Sigmoid colon (tissue), 6 donors: ENCODE measurements at regions not wholly inside any gene's neighbourhood (a gene's known extent, or its start where the extent isn't known, plus 50 kb on each side); places are given as distances from the start of the nearest gene placed in this dataset.

Experiments used
- DNase-seq: peaks from one replicate; pipeline ENCODE4 v3.0.0-alpha.2; 2019
- H3K27ac ChIP-seq, 4 donors: fragments of 200-600 bp; sonication (generic); one replicate each; pipeline ENCODE4 v1.5.1; 2016 to 2019; ENCODE audit warnings: mild to moderate bottlenecking in 1 of 4
- H3K27me3 ChIP-seq, 3 donors: fragments of 200-600 bp; sonication (generic); one replicate each; pipeline ENCODE4 v1.5.1; 2019; ENCODE audit warnings: mild to moderate bottlenecking in 1 of 3
- H3K36me3 ChIP-seq, 4 donors: fragments of 200-600 bp; sonication (generic); one replicate each; pipeline ENCODE4 v1.5.1; 2016 to 2019
- H3K4me1 ChIP-seq, 4 donors: fragments of 200-600 bp; sonication (generic); one replicate each; pipeline ENCODE4 v1.5.1; 2017 to 2019
- H3K4me3 ChIP-seq, 4 donors: fragments of 200-600 bp; sonication (generic); one replicate each; pipeline ENCODE4 v1.5.1; 2017 to 2019; ENCODE audit warnings: mild to moderate bottlenecking in 2 of 4, moderate library complexity in 1 of 4
- H3K9me3 ChIP-seq, 4 donors: fragments of 200-600 bp in 3 of 4; sonication (generic) in 3 of 4; one replicate each; pipeline versions ENCODE4 v1.5.1 to v1.6.1; 2013 to 2019
- CTCF ChIP-seq, 4 experiments: fragments of 450-650 bp in 3 of 4; fragments of 200-600 bp in 1 of 4; IDR thresholded peaks; one replicate each; pipeline ENCODE4 v1.5.1; 2016 to 2019; ENCODE audit warnings: antibody characterized with exemption in 4 of 4, mild to moderate bottlenecking in 3 of 4, moderate library complexity in 2 of 4
- EP300 ChIP-seq, 4 donors: sonication (generic); formaldehyde crosslinking; IDR thresholded peaks; one replicate each; pipeline ENCODE4 v1.6.1; 2017; ENCODE audit warnings: antibody characterized with exemption in 4 of 4
- POLR2A ChIP-seq, 2 donors: fragments of 450-650 bp; IDR thresholded peaks; one replicate each; pipeline ENCODE4 v1.6.1; 2016; ENCODE audit warnings: antibody characterized with exemption in 2 of 2, mild to moderate bottlenecking in 2 of 2, moderate library complexity in 2 of 2
- POLR2AphosphoS5 ChIP-seq, 4 donors: sonication (generic); formaldehyde crosslinking; IDR thresholded peaks; one replicate each; pipeline ENCODE4 v1.6.1; 2017; ENCODE audit warnings: antibody characterized with exemption in 4 of 4
- WGBS, 2 donors: extraction: QIAGEN DNeasy Blood & Tissue Kit; methylation state at CpG; one replicate each; pipeline ENCODE4 v1.1.7; 2013; 5-methylcytosine and 5-hydroxymethylcytosine counted together
- intact Hi-C: fragments of 100-400 bp; cut with DNase I; formaldehyde crosslinking; loops from one replicate; pipeline ENCODE4 v1.15.1; 2023
- donor health status: healthy with polysubstance abuse.
- donor health status: healthy.

- DNase-seq: no peak
- peaks cover 0 to 7% (median 6%) of the 10 kb centered on the region in 4 donors for H3K9me3 ChIP-seq
- intact Hi-C loops: no loop called here
- H3K4me1 ChIP-seq: no peaks in the 10 kb centered on the region
- no peak overlapping the region for H3K4me3 ChIP-seq
- no peaks in the 10 kb centered on the region for H3K36me3 ChIP-seq
- no peaks in the 10 kb centered on the region for H3K27me3 ChIP-seq
- TF ChIP-seq CTCF (IDR thresholded peaks at IDR 0.05) (no peak), POLR2AphosphoS5 (IDR thresholded peaks at IDR 0.05) (no peak), EP300 (IDR thresholded peaks at IDR 0.05) (no peak), POLR2A (IDR thresholded peaks at IDR 0.05) (no peak)
- H3K27ac ChIP-seq: no peak overlapping the region
These were observed 72.3 kb upstream of the GNAZ start for GRCh38 chr22:22997988-22998387.

GRCh38 chr22:22999523-22999922 is 70.8 kb upstream of the GNAZ start:
- Histone ChIP-seq H3K4me3 (no peak overlapping the region), H3K9me3 (peaks cover 0 to 7% (median 6%) of the 10 kb centered on the region in 4 donors), H3K27me3 (no peaks in the 10 kb centered on the region), H3K27ac (no peak overlapping the region), H3K36me3 (no peaks in the 10 kb centered on the region), H3K4me1 (no peaks in the 10 kb centered on the region)
- intact Hi-C loops: no loop called here
- no peak for DNase-seq
- WGBS, 2 donors: 68 to 71% methylated on average over 2 of the region's 2 CpGs
- TF ChIP-seq EP300 (IDR thresholded peaks at IDR 0.05) (no peak), POLR2AphosphoS5 (IDR thresholded peaks at IDR 0.05) (no peak), POLR2A (IDR thresholded peaks at IDR 0.05) (no peak)

GRCh38 chr22:23000657-23001347 is 69.5 kb upstream of the GNAZ start:
- intact Hi-C loops: no loop called here
- H3K4me3 ChIP-seq: no peak overlapping the region

GRCh38 chr22:23001463-23001862 is 68.9 kb upstream of the GNAZ start:
- DNase-seq: no peak
- no peak overlapping the region for H3K27ac ChIP-seq
- H3K9me3 ChIP-seq: peaks cover 0 to 6% (median 5%) of the 10 kb centered on the region in 4 donors
- H3K27me3 ChIP-seq: no peaks in the 10 kb centered on the region
- no peak for TF ChIP-seq POLR2AphosphoS5 (IDR thresholded peaks at IDR 0.05)
- TF ChIP-seq CTCF (IDR thresholded peaks at IDR 0.05): no peak
- no peak for TF ChIP-seq EP300 (IDR thresholded peaks at IDR 0.05)
- no peak for TF ChIP-seq POLR2A (IDR thresholded peaks at IDR 0.05)
- intact Hi-C loops: no loop called here
- no peaks in the 10 kb centered on the region for H3K4me1 ChIP-seq
- no peak overlapping the region for H3K4me3 ChIP-seq
- no peaks in the 10 kb centered on the region for H3K36me3 ChIP-seq

More at GRCh38 chr22:23000657-23001347, 69.5 kb upstream of the GNAZ start:
- no peak overlapping the region for H3K27ac ChIP-seq
- H3K9me3 ChIP-seq: peaks cover 0 to 7% (median 6%) of the 10 kb centered on the region in 4 donors
- no peak for DNase-seq
- 83 to 89% methylated on average over 2 of the region's 2 CpGs for WGBS, 2 donors
- H3K27me3 ChIP-seq: no peaks in the 10 kb centered on the region
- no peaks in the 10 kb centered on the region for H3K36me3 ChIP-seq
- TF ChIP-seq POLR2A (IDR thresholded peaks at IDR 0.05) (no peak), POLR2AphosphoS5 (IDR thresholded peaks at IDR 0.05) (no peak), EP300 (IDR thresholded peaks at IDR 0.05) (no peak), CTCF (IDR thresholded peaks at IDR 0.05) (no peak)
- no peaks in the 10 kb centered on the region for H3K4me1 ChIP-seq

GRCh38 chr22:23002612-23003180 is 67.6 kb upstream of the GNAZ start:
- 86 to 93% methylated on average over 2 of the region's 2 CpGs for WGBS, 2 donors
- Histone ChIP-seq H3K4me3 (no peak overlapping the region), H3K27me3 (no peaks in the 10 kb centered on the region), H3K36me3 (no peaks in the 10 kb centered on the region), H3K9me3 (peaks cover 0 to under 1% (median 0%) of the 10 kb centered on the region in 4 donors), H3K27ac (no peak overlapping the region), H3K4me1 (no peaks in the 10 kb centered on the region)
- DNase-seq: no peak
- TF ChIP-seq POLR2A (IDR thresholded peaks at IDR 0.05) (no peak), EP300 (IDR thresholded peaks at IDR 0.05) (no peak), CTCF (IDR thresholded peaks at IDR 0.05) (no peak), POLR2AphosphoS5 (IDR thresholded peaks at IDR 0.05) (no peak)
- intact Hi-C loops: no loop called here
